Adrenal gland (tissue), 9 donors: ENCODE measurements at regions not wholly inside any gene's neighbourhood (a gene's known extent, or its start where the extent isn't known, plus 50 kb on each side); places are given as distances from the start of the nearest gene placed in this dataset.

ENCODE experiments used
- DNase-seq, 7 donors: peaks; one replicate each; pipeline ENCODE4 v3.0.0-alpha.2; 2019 to 2020
- H3K27ac ChIP-seq, 5 donors: fragments of 200-600 bp; sonication (generic) in 4 of 5; 1 replicate in 3 of 5; 2 replicates in 2 of 5; pipeline versions ENCODE4 v1.5.1 to v1.8.0; 2016 to 2020; ENCODE audit warnings: mild to moderate bottlenecking in 1 of 5
- H3K27me3 ChIP-seq: fragments of 200-600 bp; 2 replicates; pipeline ENCODE4 v1.8.0; 2021
- H3K36me3 ChIP-seq, 2 donors: fragments of 200-600 bp; replicated peaks in 1 of 2; 1 replicate in 1 of 2; 2 replicates in 1 of 2; pipeline versions ENCODE4 v1.5.1 to v1.8.0; 2018 to 2022
- H3K4me1 ChIP-seq, 2 donors: fragments of 200-600 bp; replicated peaks in 1 of 2; 1 replicate in 1 of 2; 2 replicates in 1 of 2; pipeline versions ENCODE4 v1.5.1 to v1.8.0; 2018 to 2021
- H3K4me3 ChIP-seq, 4 donors: fragments of 200-600 bp; sonication (generic) in 3 of 4; one replicate each; pipeline ENCODE4 v1.5.1; 2016 to 2018
- H3K9me3 ChIP-seq, 3 donors: fragments of 200-600 bp; sonication (generic) in 1 of 3; replicated peaks in 1 of 3; 1 replicate in 2 of 3; 2 replicates in 1 of 3; pipeline versions ENCODE4 v1.5.1 to v1.8.0; 2016 to 2021
- POLR2A ChIP-seq, 2 donors: fragments of 450-650 bp; IDR thresholded peaks; one replicate each; pipeline ENCODE4 v1.6.1; 2017; ENCODE audit warnings: antibody characterized with exemption in 2 of 2, mild to moderate bottlenecking in 2 of 2, moderate library complexity in 1 of 2
- WGBS, 4 donors: extraction: QIAGEN DNeasy Blood & Tissue Kit in 2 of 4; methylation state at CpG; one replicate each; pipeline versions ENCODE4 v1.1.5 to v1.1.7; 2013 to 2017; 5-methylcytosine and 5-hydroxymethylcytosine counted together
- intact Hi-C, 2 donors: fragments of 100-400 bp; cut with DNase I; formaldehyde crosslinking; loops; one replicate each; pipeline versions ENCODE4 v1.14.1 to v1.15.0; 2022 to 2023
- TF ChIP-seq, protein P1 (sequence below), 6 experiments: fragments of 450-650 bp in 4 of 6; fragments of 200-600 bp in 2 of 6; sonication (generic) in 1 of 6; IDR thresholded peaks; 1 replicate in 5 of 6; 2 replicates in 1 of 6; pipeline versions ENCODE4 v1.5.1 to v1.8.0; 2016 to 2021; ENCODE audit warnings: antibody characterized with exemption in 6 of 6, mild to moderate bottlenecking in 2 of 6, moderate library complexity in 1 of 6
- donor health status: healthy with polysubstance abuse.
- donor health status: Bipolar disorder and iron deficiency.
- donor health status: DM: yes; HTN: yes; CAD: no.
- donor health status: DM: no; HTN: no; CAD: no.
- donor health status: DM: no; HTN: no; CAD: no.

DNA sequence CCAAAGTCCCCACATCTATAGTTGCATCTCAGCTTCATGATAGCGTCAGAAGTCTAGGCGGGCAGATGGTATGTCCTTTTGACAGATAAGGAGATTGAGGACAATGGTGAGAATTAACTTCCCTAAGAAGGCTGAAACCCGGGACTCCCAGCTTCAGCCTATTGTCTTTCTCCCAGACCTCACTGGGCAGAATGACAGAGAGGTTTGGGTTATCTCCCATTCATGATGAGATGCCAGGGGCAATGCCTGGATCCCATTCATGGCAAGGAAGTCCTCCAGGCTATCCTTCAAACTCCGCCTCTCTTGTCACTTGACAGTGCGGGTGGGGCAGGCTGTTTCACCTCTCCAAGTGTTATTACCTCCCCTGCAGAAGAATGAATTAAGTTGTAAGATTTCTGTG lies 100.3 kb downstream of the IRX5 start:
- 56 to 69% (median 67%) methylated on average over 5 of the region's 5 CpGs for WGBS, 4 donors
- H3K36me3 ChIP-seq: no peaks in the 10 kb centered on the region
- no peaks in the 10 kb centered on the region for H3K9me3 ChIP-seq
- peaks cover 2% of the 10 kb centered on the region for H3K27me3 ChIP-seq
- intact Hi-C loops: no loop called here
- TF ChIP-seq POLR2A (IDR thresholded peaks at IDR 0.05): no peak
- TF ChIP-seq, protein P1, sequence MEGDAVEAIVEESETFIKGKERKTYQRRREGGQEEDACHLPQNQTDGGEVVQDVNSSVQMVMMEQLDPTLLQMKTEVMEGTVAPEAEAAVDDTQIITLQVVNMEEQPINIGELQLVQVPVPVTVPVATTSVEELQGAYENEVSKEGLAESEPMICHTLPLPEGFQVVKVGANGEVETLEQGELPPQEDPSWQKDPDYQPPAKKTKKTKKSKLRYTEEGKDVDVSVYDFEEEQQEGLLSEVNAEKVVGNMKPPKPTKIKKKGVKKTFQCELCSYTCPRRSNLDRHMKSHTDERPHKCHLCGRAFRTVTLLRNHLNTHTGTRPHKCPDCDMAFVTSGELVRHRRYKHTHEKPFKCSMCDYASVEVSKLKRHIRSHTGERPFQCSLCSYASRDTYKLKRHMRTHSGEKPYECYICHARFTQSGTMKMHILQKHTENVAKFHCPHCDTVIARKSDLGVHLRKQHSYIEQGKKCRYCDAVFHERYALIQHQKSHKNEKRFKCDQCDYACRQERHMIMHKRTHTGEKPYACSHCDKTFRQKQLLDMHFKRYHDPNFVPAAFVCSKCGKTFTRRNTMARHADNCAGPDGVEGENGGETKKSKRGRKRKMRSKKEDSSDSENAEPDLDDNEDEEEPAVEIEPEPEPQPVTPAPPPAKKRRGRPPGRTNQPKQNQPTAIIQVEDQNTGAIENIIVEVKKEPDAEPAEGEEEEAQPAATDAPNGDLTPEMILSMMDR (IDR thresholded peaks at IDR 0.05): no peak
- no peak overlapping the region for H3K27ac ChIP-seq
- DNase-seq: peak in 1 of 7 donors; percentile 20
- H3K4me1 ChIP-seq: no peaks in the 10 kb centered on the region
- no peak overlapping the region for H3K4me3 ChIP-seq

- peak in 1 of 7 donors; percentile 2 for DNase-seq
- H3K4me1 ChIP-seq: no peaks in the 10 kb centered on the region
Observed at GRCh38 chr16:55031481-55031880, 100.8 kb downstream of the IRX5 start.

GRCh38 chr16:55033225-55034156 lies 102.8 kb downstream of the IRX5 start:
- H3K4me1 ChIP-seq: no peaks in the 10 kb centered on the region
- no peak overlapping the region for H3K27ac ChIP-seq
- WGBS, 4 donors: 76 to 84% (median 80%) methylated on average over 25 to 28 of the region's 28 CpGs
- H3K4me3 ChIP-seq: no peak overlapping the region
- no peaks in the 10 kb centered on the region for H3K9me3 ChIP-seq
- DNase-seq: peak in 1 of 7 donors; percentile 29
- intact Hi-C loops: no loop called here
- H3K36me3 ChIP-seq: no peaks in the 10 kb centered on the region
- TF ChIP-seq, protein P1 (IDR thresholded peaks at IDR 0.05): no peak
- no peak for TF ChIP-seq POLR2A (IDR thresholded peaks at IDR 0.05)
- H3K27me3 ChIP-seq: peaks cover 2% of the 10 kb centered on the region

More at GRCh38 chr16:55031481-55031880, 100.8 kb downstream of the IRX5 start:
- 61 to 69% (median 64%) methylated on average over 6 of the region's 6 CpGs for WGBS, 4 donors
- TF ChIP-seq POLR2A (IDR thresholded peaks at IDR 0.05): no peak
- TF ChIP-seq, protein P1 (IDR thresholded peaks at IDR 0.05): no peak
- no peak overlapping the region for H3K4me3 ChIP-seq
- H3K36me3 ChIP-seq: no peaks in the 10 kb centered on the region
- H3K9me3 ChIP-seq: no peaks in the 10 kb centered on the region
- intact Hi-C loops: no loop called here
- peaks cover 2% of the 10 kb centered on the region for H3K27me3 ChIP-seq
- H3K27ac ChIP-seq: no peak overlapping the region

- peak in 4 of 7 donors; percentile 17 to 39 (median 24) for DNase-seq
- WGBS, 4 donors: 30 to 41% (median 33%) methylated on average over 9 of the region's 9 CpGs
Observed at GRCh38 chr16:55035029-55035428, 104.4 kb downstream of the IRX5 start.

More at GRCh38 chr16:55035029-55035428, 104.4 kb downstream of the IRX5 start:
- H3K4me3 ChIP-seq: no peak overlapping the region
- peaks cover 2% of the 10 kb centered on the region for H3K27me3 ChIP-seq
- H3K4me1 ChIP-seq: no peaks in the 10 kb centered on the region
- H3K36me3 ChIP-seq: no peaks in the 10 kb centered on the region
- no peak overlapping the region for H3K27ac ChIP-seq
- intact Hi-C loops: no loop called here
- H3K9me3 ChIP-seq: no peaks in the 10 kb centered on the region
- TF ChIP-seq POLR2A (IDR thresholded peaks at IDR 0.05): no peak
- TF ChIP-seq, protein P1 (IDR thresholded peaks at IDR 0.05): peak in 2 of 6 experiments; percentile 27 to 31
